ELR (cell line): ENCODE measurements at regions not wholly inside any gene's neighbourhood (a gene's known extent, or its start where the extent isn't known, plus 50 kb on each side); places are given as distances from the start of the nearest gene placed in this dataset.

Source experiments
- DNase-seq: peaks from one replicate; pipeline ENCODE4 v3.0.0-alpha.2; 2015; ENCODE audit warnings: low read depth

- DNase-seq: no peak
Measured at GRCh38 chr4:184879271-184879670, 53.5 kb upstream of the ACSL1 start.

GRCh38 chr4:184882276-184882675 lies 56.5 kb upstream of the ACSL1 start:
- no peak for DNase-seq

GRCh38 chr4:184883024-184883423 lies 57.3 kb upstream of the ACSL1 start:
- no peak for DNase-seq

- DNase-seq: no peak
Measured at GRCh38 chr4:184884883-184885282, 59.1 kb upstream of the ACSL1 start.

- peak; percentile 3 for DNase-seq
Measured at GRCh38 chr4:184885602-184886001, 59.8 kb upstream of the ACSL1 start.

- DNase-seq: no peak
Measured at GRCh38 chr4:184887333-184887732, 61.6 kb upstream of the ACSL1 start.

GRCh38 chr4:184887947-184888346 lies 62.2 kb upstream of the ACSL1 start:
- DNase-seq: no peak

- DNase-seq: no peak
Measured at GRCh38 chr4:184889666-184890335, 64.0 kb upstream of the ACSL1 start.

GRCh38 chr4:184890499-184890898 lies 64.7 kb upstream of the ACSL1 start:
- DNase-seq: no peak

GRCh38 chr4:184891816-184892397 lies 66.1 kb upstream of the ACSL1 start:
- DNase-seq: no peak

GRCh38 chr4:184892999-184893398 lies 67.2 kb upstream of the ACSL1 start:
- DNase-seq: no peak

GRCh38 chr4:184893801-184894571 lies 68.2 kb upstream of the ACSL1 start:
- no peak for DNase-seq

- no peak for DNase-seq
Measured at GRCh38 chr4:184895012-184895695, 69.4 kb upstream of the ACSL1 start.

GRCh38 chr4:184896868-184897715 lies 71.3 kb upstream of the ACSL1 start:
- DNase-seq: no peak

GRCh38 chr4:184897895-184898294 lies 72.1 kb upstream of the ACSL1 start:
- no peak for DNase-seq

- no peak for DNase-seq
Measured at GRCh38 chr4:184898793-184899192, 73.0 kb upstream of the ACSL1 start.

- DNase-seq: peak; percentile 19
Measured at GRCh38 chr4:184899261-184900134, 73.7 kb upstream of the ACSL1 start.

- DNase-seq: no peak
Measured at GRCh38 chr4:184900184-184900583, 74.4 kb upstream of the ACSL1 start.

- no peak for DNase-seq
Measured at GRCh38 chr4:184902550-184902949, 76.8 kb upstream of the ACSL1 start.

- DNase-seq: no peak
Measured at GRCh38 chr4:184906480-184907097, 80.8 kb upstream of the ACSL1 start.
